ENCODE measurements at regions not wholly inside any gene's neighbourhood (a gene's known extent, or its start where the extent isn't known, plus 50 kb on each side); places are given as distances from the start of the nearest gene placed in this dataset.

DNA sequence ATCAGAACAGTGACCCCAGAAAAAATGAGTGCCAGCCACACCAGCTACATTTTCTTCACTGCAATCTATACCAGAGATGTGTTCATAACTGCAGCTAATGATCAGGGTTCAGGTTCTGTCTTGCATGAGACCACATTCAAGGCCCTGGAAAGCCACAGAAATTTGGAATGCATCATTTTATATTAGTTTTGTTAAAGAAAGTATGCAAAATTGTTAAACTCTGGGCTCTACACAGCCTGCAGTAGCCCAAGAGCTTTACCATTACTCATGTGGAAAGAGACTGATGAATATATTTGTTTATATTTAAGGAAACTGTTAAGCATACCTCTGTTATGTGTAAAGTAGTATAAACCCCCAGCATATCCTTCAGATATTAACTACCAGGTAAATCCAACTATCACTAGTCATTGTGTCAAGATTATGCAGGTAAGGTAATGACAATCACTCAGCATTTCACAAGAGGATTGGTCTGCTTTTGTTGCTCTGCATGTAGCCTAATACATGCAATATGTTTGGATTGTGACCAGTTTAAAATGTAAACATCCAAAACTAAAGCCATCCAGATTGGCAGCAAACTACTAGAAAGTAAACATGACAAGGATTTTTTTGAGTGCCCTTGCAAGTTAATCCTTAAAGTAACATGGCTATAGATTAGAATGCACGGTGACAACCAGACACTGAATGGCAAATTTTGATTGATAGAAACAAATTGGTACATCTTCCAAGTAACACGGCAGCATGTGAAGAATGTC is 429.1 kb upstream of the ARGLU1 start:
- TF ChIP-seq ZFX (IDR thresholded peaks at IDR 0.05): no peak
- TF ChIP-seq, protein P1, sequence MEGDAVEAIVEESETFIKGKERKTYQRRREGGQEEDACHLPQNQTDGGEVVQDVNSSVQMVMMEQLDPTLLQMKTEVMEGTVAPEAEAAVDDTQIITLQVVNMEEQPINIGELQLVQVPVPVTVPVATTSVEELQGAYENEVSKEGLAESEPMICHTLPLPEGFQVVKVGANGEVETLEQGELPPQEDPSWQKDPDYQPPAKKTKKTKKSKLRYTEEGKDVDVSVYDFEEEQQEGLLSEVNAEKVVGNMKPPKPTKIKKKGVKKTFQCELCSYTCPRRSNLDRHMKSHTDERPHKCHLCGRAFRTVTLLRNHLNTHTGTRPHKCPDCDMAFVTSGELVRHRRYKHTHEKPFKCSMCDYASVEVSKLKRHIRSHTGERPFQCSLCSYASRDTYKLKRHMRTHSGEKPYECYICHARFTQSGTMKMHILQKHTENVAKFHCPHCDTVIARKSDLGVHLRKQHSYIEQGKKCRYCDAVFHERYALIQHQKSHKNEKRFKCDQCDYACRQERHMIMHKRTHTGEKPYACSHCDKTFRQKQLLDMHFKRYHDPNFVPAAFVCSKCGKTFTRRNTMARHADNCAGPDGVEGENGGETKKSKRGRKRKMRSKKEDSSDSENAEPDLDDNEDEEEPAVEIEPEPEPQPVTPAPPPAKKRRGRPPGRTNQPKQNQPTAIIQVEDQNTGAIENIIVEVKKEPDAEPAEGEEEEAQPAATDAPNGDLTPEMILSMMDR (conservative IDR thresholded peaks at IDR 0.05): no peak
- no peak overlapping the region for H3K27ac ChIP-seq

DNA sequence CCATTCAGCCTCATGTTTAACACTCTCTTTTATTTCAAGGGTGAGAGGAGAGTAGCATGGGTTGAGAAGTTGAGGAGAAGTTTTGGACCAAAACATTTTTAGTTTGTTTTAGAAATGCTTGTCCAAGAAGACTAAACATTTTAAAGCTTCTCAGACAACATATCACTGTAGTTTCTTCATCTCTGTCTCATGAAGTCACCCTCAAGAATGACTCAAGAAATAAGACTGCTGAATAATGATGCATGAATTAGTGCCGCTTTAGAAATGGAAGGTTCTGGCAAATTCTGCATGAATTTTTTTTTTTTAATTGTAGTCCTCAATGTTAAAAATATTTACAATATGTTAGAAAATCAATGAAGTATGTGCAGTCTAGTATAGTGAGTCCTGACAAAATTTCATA is 422.7 kb upstream of the ARGLU1 start:
- TF ChIP-seq, protein P1 (conservative IDR thresholded peaks at IDR 0.05): no peak
- TF ChIP-seq ZFX (IDR thresholded peaks at IDR 0.05): no peak
- H3K27ac ChIP-seq: no peak overlapping the region

DNA sequence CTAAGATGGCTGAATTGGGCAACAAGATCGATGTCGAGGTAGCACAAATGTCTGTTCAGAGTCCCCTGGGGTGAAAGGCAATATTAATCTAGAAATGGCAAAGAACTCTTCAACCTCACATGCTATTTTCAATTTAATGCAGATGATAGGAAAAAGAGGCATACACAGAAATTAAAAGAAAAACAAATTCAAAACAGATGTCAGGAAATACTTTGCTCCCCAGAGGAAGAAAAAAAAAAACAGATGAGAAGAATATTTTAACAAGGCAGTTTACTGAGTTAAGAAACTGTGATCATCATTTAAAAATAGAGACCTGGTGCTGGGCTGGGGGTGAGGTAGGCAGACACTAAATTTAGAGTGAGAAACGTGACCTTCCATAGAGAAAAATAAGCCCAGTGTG is 421.9 kb upstream of the ARGLU1 start:
- TF ChIP-seq ZFX (IDR thresholded peaks at IDR 0.05): no peak
- TF ChIP-seq, protein P1 (conservative IDR thresholded peaks at IDR 0.05): no peak

DNA sequence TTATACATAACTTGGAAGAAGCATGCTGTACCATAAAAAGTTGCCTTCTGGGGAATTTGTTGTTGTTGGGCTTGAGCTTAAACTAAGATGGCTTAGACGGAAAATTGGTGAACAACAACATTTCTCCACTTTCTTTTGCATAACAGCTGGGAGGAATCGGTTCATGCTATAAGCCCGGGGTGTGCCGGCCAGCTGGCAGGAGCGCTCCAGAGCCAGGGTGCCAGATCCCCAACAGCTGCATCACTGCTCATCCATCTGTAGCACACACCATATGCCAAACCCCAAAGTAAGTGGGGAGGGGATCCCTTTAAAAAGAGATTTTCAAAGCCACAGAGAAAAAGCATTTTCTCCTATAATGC is 419.5 kb upstream of the ARGLU1 start:
- TF ChIP-seq, protein P1 (conservative IDR thresholded peaks at IDR 0.05): no peak
- TF ChIP-seq ZFX (IDR thresholded peaks at IDR 0.05): no peak
- H3K27ac ChIP-seq: no peak overlapping the region

More for the DNA sequence above, 421.9 kb upstream of the ARGLU1 start:
- H3K27ac ChIP-seq: no peak overlapping the region

DNA sequence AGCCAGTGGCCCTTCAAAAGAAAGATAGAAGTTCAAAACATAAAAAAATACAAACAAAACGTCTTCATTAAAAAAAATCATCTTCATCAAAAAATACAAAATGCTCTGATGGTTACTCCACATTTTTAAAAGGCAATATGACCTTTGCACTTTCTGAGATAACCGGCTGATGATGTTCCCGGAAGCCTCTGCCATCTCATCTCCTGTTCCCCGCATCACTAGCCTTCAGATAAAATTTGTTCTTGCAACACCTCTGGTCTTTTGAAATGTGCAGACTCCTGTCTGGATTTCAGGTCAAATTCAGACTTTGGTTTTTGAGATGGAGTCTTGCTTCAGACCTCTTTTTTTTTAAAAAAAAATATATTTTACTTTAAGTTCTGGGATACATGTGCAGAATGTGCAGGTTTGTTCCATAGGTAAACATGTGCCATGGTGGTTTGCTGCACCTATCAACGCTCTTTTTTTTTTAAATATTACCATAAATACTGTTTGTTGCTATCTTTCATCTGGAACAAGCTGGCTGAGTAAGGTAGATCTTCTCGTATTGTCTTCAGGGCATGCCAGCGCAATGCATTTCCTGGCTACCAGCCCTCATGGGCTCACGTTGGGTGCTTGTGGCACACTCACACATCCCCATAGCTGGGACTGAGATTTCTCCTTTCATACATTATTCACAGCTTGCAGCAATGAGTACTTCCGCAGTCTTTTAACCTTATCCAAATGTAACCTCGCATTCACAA is 418.9 kb upstream of the ARGLU1 start:
- no peak overlapping the region for H3K27ac ChIP-seq
- TF ChIP-seq, protein P1 (conservative IDR thresholded peaks at IDR 0.05): no peak
- no peak for TF ChIP-seq ZFX (IDR thresholded peaks at IDR 0.05)

DNA sequence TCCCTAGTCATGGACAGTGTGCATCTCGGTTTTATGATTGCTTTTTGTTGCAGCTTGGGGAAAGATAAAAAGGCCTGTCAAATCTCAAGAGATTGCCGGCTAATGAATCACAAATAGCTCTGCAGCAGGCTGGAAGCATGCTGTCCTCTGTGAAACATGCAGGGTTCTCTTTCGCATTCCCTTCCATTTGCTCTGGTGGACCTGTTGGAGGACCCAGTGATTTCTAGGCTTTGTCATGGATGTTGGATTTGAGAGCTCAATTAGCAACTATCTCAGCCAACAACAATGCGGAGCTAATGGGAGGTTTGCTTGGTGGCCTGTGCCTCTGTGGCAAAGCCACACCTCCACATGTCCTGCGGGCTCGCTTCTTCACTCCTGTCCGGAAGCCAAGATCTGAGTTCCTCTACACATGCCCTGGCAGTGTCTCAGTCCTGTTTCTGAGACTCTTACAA is 418.1 kb upstream of the ARGLU1 start:
- no peak overlapping the region for H3K27ac ChIP-seq
- TF ChIP-seq, protein P1 (conservative IDR thresholded peaks at IDR 0.05): no peak
- TF ChIP-seq ZFX (IDR thresholded peaks at IDR 0.05): no peak

DNA sequence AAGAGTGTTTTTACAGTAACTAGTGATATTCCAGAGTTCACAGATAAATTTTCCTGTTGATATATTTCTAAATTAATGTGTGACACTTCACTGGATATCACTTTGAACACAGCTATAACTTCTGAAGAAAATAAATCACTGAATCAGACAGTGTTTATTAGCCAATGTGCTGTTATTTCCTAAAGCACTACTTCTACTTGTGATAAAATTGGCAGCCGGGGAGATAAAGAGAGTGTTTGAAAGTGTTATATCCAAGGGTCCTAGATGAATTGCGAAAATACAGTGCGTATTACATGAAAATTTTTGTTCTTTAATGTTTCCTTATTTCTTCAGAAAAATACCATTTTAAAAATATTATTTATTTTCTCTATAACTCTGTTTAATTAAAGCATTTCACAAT is 417.5 kb upstream of the ARGLU1 start:
- no peak overlapping the region for H3K27ac ChIP-seq
- no peak for TF ChIP-seq ZFX (IDR thresholded peaks at IDR 0.05)
- TF ChIP-seq, protein P1 (conservative IDR thresholded peaks at IDR 0.05): no peak

Measured in C4-2B (cell line).